ENCODE measurements at regions not wholly inside any gene's neighbourhood (a gene's known extent, or its start where the extent isn't known, plus 50 kb on each side); places are given as distances from the start of the nearest gene placed in this dataset.

DNA sequence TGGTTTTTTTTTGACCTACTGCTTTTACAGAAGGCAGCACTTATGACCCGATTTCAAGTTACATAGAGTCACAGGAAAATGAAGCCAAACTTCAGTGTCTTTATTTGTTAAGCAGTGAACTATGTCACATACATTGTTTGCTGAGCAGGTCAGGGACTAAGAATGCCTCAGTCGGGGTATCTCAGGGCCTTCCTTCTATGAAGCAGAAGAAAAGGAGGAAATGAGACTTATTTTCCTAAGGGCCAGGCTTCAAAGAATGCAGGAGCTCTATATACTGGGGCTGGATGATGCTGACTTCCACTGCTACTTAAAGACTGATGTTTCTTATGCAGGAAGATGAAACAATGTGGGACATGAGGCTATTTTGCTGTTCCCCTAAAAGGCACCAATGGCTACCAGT, 558.4 kb upstream of the IGFBP7 start:
- TF ChIP-seq CTCF (IDR thresholded peaks at IDR 0.05; ENCODE audit: low read length) (no peak), EZH2 (IDR thresholded peaks at IDR 0.05; ENCODE audit: borderline replicate concordance, low read length) (no peak)

Measured in OCI-LY1 (cell line).